Eye (tissue), 1 donor: ENCODE measurements at regions not wholly inside any gene's neighbourhood (a gene's known extent, or its start where the extent isn't known, plus 50 kb on each side); places are given as distances from the start of the nearest gene placed in this dataset.

Experiments
- DNase-seq: peaks from one replicate; pipeline ENCODE4 v3.0.0-alpha.2; 2015

GRCh38 chr4:81990898-81991297, 382.9 kb downstream of the HNRNPD start:
- DNase-seq: no peak

GRCh38 chr4:81990211-81990610, 383.6 kb downstream of the HNRNPD start:
- DNase-seq: peak; percentile 22

- no peak for DNase-seq
Observed at GRCh38 chr4:81989202-81989601, 384.6 kb downstream of the HNRNPD start.

- no peak for DNase-seq
Observed at GRCh38 chr4:81988178-81988577, 385.6 kb downstream of the HNRNPD start.

- no peak for DNase-seq
Observed at GRCh38 chr4:81984746-81985145, 389.0 kb downstream of the HNRNPD start.

GRCh38 chr4:81982846-81983540, 390.8 kb downstream of the HNRNPD start:
- DNase-seq: no peak

- no peak for DNase-seq
Observed at GRCh38 chr4:81981218-81981617, 392.6 kb downstream of the HNRNPD start.

- no peak for DNase-seq
Observed at GRCh38 chr4:81974523-81974922, 399.3 kb downstream of the HNRNPD start.

- no peak for DNase-seq
Observed at GRCh38 chr4:81971637-81972381, 402.0 kb downstream of the HNRNPD start.

GRCh38 chr4:81971061-81971460, 402.7 kb downstream of the HNRNPD start:
- DNase-seq: no peak

GRCh38 chr4:81970454-81970853, 403.3 kb downstream of the HNRNPD start:
- no peak for DNase-seq

GRCh38 chr4:81966676-81967075, 407.1 kb downstream of the HNRNPD start:
- DNase-seq: no peak

- DNase-seq: no peak
Observed at GRCh38 chr4:81965911-81966310, 407.9 kb downstream of the HNRNPD start.

GRCh38 chr4:81965454-81965853, 408.3 kb downstream of the HNRNPD start:
- DNase-seq: no peak

GRCh38 chr4:81963763-81964020, 410.1 kb downstream of the HNRNPD start:
- no peak for DNase-seq

- DNase-seq: no peak
Observed at GRCh38 chr4:81963015-81963762, 410.6 kb downstream of the HNRNPD start.

- DNase-seq: no peak
Observed at GRCh38 chr4:81960961-81961360, 412.8 kb downstream of the HNRNPD start.

GRCh38 chr4:81954271-81954670, 419.5 kb downstream of the HNRNPD start:
- no peak for DNase-seq

GRCh38 chr4:81951891-81952455, 421.8 kb downstream of the HNRNPD start:
- DNase-seq: no peak

- DNase-seq: no peak
Observed at GRCh38 chr4:81946996-81947395, 426.8 kb downstream of the HNRNPD start.

- no peak for DNase-seq
Observed at GRCh38 chr4:81930506-81931238, 443.1 kb downstream of the HNRNPD start.

GRCh38 chr4:81923140-81923539, 450.7 kb downstream of the HNRNPD start:
- DNase-seq: no peak

- DNase-seq: no peak
Observed at GRCh38 chr4:81922313-81922712, 450.6 kb upstream of the RASGEF1B start.
